ELF-1 (cell line): ENCODE measurements at regions not wholly inside any gene's neighbourhood (a gene's known extent, or its start where the extent isn't known, plus 50 kb on each side); places are given as distances from the start of the nearest gene placed in this dataset.
A peak's percentile ranks its signal among the peaks of the same experiment; 100 is the strongest.
"Not testable (repeated sequence)": the region's sequence is repeated elsewhere in the genome, so short reads cannot be mapped to it uniquely, and the experiment has no call there.

ENCODE experiments used
- DNase-seq: peaks from one replicate; pipeline ENCODE4 v3.0.0-alpha.2; 2016; ENCODE audit warnings: low read depth, low spot score

- DNase-seq, result not testable (repeated sequence)
Measured at GRCh38 chr2:37806004-37806403, 119.1 kb upstream of the RMDN2 start.

DNA sequence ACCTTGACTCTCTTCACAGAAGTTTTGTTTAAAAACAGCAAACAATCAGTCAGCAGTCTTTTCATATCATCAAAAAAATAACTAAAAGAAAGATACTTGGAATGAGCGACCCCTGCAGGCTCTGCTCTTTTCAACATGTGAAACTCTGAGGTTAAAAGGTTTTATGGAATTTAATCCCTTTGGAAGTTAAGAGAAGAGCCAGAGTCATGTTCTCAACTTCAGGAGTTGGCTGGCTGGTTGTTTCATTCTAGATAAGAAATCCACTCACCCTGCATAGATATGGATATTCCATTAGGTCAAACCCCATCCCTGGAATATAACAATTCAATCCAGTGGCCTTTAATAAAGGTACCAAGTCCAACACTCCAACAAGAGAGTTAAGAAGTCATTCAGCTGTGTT lies 115.6 kb upstream of the RMDN2 start:
- no peak for DNase-seq

DNA sequence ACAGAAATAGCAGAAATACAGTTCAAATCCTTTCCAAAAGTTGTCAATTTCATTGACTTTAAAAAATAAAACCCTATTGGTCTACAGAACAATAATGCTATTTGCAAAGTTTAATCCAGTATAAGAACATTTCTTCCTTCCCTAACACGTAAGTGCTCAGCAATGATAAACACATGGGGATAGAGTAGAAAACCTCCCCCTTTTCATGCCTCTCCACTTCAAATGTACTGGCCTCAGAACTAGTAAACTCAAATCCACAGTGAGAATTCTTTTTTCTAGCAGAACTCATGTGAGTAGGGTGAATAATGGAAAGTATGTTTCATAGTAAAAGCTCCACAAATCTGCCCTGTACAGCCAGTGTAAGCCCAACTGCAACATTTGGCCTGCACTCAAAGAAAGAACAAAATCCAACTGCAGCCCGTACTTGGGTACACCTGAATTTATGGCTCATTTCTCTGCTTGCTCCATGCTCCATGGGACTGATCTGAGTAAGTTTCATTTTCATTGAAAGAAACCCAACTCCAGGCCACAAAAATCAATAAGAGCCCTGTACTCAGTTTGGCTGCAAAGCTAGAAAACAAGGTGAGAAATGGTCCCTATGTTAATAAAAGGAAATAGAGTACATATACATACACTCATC lies 115.0 kb upstream of the RMDN2 start:
- no peak for DNase-seq

GRCh38 chr2:37812414-37812813 lies 112.7 kb upstream of the RMDN2 start:
- no peak for DNase-seq

DNA sequence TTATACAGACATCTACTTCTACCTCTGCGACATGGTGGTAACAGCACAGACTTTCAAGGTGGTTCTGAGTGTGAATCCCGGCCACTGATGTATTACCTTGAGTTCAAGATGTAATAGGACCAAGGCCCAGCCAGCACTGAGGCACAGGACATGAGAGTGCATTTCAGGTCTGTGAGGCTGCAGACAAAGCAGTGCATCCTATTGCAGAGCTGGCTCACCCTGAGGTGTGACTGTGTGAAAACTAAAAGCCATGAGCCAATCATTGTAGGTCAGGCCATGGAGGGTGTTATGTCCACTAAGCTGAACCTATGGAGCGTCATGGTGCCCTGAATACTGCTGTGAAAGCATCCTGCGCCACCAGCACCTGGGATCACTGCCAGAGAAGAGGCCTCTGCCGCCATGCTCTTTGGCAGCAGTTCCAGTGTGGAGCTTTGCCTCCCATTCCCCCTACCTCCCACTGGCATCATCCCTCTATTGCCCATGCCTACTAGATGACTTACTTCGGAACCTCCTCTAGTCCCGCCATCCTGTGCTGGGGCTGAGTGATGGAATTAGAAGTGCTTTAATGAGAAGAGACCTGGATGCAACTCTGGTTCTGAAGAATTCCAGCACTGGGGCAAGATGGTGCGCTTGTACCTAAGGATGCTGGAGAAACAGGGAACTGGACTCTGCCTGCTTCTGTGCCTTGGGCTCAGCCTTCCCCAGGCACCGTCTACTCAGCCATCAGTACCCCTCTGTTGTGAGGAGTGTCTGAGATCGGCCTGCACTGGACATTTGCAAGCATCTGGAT lies 112.0 kb upstream of the RMDN2 start:
- no peak for DNase-seq

DNA sequence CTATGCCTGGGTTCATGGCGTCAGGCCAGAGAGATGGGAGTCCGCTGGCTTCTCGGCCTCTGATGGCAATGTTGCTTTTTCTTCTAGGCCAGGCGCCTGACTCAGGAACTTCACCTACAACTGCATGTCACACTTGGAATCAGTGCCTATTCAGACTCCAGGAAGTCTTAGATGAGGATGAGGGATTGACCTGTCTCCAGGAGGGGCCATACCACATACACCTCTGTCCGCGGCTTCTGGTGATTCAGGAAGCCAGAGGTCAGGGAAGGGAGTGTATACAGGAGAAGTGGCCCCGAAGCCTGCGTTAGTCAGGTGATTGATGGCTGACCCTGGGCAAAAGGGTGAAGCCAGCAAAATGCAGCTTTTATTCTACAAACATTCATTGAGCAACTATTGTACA lies 109.1 kb upstream of the RMDN2 start:
- no peak for DNase-seq

DNA sequence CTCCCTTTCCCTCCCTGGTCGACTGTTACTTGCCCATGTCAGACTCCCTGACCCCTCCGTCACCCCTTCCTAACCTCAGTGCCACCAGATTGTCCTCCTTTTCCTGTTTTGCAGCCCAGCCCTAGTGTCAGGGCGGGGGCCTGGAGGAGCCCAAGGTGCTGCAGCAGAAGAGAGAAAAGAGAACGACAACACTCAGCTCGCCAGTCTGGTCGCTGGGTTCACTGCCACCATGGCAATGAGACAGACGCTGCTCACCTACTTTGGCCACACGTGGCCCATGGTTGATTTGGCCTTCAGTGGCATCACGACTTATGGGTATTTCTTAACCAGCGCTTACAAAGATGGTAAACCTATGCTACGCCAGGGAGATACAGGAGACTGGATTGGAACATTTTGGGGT lies 108.4 kb upstream of the RMDN2 start:
- DNase-seq, result no peak

DNA sequence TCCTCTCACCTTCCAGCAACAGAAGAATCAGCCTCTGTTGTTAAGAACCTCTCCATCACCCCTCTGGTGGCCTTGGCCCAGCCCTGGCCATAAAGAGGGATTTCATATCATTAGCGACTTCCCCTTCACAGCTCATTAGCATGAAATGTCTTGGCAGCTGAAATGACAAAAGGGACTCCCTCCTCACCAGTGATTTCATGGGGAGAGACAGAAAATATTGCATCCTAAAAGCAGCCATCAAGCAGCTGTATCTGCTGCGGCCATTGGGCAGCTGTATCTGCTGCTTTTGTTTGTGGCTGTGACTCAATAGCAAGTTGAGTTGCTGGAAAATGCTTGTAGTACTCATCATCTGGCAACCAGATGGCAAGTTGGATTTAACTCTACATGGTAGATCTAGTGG lies 105.9 kb upstream of the RMDN2 start:
- no peak for DNase-seq

DNA sequence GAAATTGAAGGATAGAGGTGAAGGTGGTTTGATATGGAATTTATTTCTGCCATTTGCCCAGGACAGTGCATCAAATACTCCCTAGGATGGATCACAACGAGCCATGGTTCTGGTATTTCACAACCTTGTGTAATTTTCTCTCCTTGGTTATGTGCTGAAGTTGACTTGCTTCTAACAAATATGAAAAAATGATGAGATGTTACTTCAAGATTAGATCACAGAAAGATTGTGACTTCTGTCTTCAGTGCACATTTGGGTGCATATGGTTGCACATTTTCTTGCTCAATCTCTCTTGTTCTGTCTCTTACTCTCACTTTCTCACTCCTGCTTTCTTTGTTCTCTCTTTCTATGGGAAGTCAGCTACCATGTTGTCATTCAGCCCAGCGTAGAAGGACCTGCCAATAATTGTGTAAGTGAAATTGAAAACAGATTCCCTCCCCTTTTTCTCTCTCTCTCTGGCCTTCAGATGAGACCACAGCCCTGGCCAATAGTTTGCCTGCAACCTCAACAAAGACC lies 104.6 kb upstream of the RMDN2 start:
- no peak for DNase-seq

GRCh38 chr2:37825586-37825985 lies 99.5 kb upstream of the RMDN2 start:
- no peak for DNase-seq

DNA sequence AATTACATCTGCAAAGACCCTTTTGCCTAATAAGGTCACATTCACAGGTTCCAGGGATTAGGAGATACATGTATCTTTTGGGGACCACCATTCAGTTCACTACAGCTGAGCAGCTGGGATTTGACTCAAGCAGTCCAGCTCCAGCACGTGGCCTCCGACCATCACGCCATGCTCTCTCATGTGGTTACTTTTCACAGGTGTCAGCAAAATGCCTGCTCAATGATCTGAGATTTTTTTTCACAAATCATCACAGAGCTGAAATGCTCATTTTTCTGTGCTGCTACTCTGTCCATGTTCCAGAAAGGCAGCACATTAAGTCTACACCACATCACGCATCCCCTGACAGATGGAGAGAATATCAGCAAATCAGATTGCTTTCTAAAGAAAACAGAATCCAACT lies 98.5 kb upstream of the RMDN2 start:
- DNase-seq, result no peak

- no peak for DNase-seq
Measured at GRCh38 chr2:37827455-37827854, 97.6 kb upstream of the RMDN2 start.

GRCh38 chr2:37827911-37828511 lies 97.1 kb upstream of the RMDN2 start:
- DNase-seq, result peak; percentile 46

GRCh38 chr2:37829202-37829601 lies 95.9 kb upstream of the RMDN2 start:
- no peak for DNase-seq

DNA sequence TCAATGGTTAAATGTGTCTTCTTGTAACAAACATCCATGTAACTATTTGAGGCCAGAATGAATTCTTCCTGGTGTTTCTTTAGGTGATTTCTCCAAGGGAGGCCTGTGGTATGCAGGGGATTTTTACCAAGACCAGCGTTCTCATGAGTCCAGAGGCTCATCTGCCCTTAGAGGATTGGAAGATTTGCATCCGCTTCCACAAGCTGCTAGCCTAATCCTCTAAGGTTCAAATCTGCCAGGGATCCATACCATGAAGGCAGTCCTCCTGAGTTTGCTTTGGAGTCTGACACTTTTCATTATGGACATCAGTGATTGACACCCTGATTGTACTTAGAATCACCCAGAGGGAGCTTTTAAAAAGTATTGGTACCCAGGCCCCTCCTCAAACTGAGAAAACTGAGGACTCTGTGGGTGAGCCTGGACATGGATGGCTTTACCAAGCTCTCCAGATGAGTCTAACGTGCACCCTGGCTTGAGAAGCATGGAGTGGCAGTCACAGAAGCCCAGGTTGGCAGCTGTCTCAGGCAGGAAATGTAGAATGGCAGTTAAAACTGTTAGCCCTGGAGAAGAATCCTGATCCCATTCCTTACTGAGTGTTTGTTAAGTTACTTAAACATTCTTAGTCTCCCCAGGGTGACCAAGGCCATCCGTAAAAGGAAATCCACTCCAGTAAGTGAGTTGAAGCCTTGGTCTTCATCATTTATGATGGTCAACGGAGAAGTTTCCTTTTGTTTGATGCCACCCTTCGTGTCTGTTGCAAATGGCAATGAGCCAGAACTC lies 95.3 kb upstream of the RMDN2 start:
- no peak for DNase-seq

GRCh38 chr2:37830636-37831035 lies 94.5 kb upstream of the RMDN2 start:
- no peak for DNase-seq

DNA sequence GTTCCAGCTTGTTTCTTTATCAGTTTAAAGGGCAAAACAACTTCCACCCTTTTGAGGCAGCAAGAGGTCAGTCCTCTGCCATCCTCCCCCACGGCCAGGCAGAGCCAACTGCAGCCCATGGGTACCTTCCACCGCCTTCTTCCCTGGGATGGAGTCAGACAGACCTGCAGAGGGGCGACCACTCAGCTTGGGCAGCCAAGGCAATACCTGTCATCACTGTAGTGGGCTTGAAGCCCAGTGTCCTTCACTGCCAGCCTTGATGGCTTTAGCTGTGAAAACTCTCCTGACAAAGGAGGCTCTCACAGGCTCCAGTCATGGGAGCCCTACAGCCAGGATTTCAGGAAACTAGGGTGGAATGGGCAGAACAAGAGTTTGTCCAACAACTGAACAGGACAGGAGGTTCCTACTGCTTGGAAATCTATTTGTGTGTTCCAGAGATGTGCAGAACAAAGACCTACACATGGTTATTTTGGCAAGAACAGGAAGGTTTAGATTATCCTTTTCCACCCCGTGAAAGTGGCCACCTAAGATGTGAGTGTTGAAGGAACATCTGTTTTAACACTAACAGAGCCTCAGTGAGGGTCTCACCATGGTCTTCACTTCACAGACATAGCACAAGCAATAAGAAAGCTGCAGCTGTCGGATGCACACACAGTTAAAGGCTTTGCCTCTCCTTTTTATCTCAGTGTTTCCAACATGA lies 93.9 kb upstream of the RMDN2 start:
- DNase-seq, result no peak

DNA sequence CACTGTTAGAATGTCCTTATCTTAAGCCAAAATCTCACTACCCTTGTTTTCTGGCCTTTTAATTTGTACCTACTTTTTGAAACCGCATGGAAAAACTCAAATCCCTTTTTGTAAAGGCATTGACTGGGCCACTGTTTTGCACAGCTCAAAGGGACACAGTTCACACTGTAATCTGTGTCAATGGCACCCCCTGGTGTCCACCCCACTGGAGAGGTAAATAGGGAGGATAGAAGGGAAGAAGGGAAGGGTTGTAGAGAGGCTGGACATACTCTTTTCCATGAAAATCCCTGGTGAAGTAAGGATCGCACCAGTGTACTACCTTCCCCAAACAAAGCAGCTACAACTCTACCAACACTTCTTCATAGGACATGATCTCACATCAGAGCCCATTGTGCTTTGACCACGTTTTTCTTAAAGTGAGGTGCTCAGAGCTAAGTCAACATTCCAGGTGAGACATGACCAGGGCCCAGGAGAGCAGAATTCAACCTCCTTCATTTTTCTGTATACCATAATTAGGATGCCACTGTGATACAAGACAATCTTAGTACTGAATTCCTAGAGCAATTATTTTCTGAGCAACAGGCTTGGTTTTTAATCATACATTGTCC lies 92.4 kb upstream of the RMDN2 start:
- peak; percentile 71 for DNase-seq

- DNase-seq, result no peak
Measured at GRCh38 chr2:37833423-37833822, 91.7 kb upstream of the RMDN2 start.

- DNase-seq, result no peak
Measured at GRCh38 chr2:37836270-37836669, 88.8 kb upstream of the RMDN2 start.

DNA sequence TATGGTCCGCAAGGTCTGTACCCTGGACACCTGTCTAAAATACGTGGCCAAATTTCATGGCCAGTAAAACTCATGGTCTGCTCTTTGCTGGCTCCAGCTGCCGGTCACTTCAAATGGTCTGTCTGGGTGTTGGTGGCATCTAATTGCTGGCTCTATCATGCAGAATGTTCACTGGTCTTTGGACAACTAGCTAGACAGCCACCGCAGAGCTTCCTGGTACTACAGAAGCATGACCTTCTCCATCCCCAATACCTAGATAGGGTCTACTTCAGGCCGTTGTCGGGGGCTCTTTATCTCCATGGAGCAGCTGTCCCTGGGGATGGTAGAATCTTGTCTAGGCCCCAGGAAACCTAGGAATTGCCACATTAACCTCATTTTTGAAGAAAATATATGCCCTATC lies 88.4 kb upstream of the RMDN2 start:
- DNase-seq, result no peak
